Mesenchymal stem cell (in vitro differentiated cells and primary cell): ENCODE measurements at regions not wholly inside any gene's neighbourhood (a gene's known extent, or its start where the extent isn't known, plus 50 kb on each side); places are given as distances from the start of the nearest gene placed in this dataset.

Source experiments
- DNase-seq: peaks from one replicate; pipeline ENCODE4 v3.0.0-alpha.2; 2013
- H2AFZ ChIP-seq: one replicate; pipeline ENCODE4 v1.6.1; 2013; ENCODE audit warnings: low read depth, mild to moderate bottlenecking, control low read depth, inconsistent platforms, low read length, moderate library complexity
- H2AK5ac ChIP-seq: 2 replicates; pipeline ENCODE4 v1.6.1; 2013; ENCODE audit warnings: low read length, moderate library complexity, mild to moderate bottlenecking, inconsistent platforms; ENCODE audit not compliant: severe bottlenecking
- H2BK120ac ChIP-seq: one replicate; pipeline ENCODE4 v1.6.1; 2013; ENCODE audit warnings: low read depth, mild to moderate bottlenecking, inconsistent platforms, low read length, moderate library complexity
- H2BK12ac ChIP-seq, 2 experiments: one replicate each; pipeline ENCODE4 v1.6.1; 2013; ENCODE audit warnings: inconsistent platforms in 2 of 2, low read length in 2 of 2, mild to moderate bottlenecking in 2 of 2, moderate library complexity in 2 of 2, control low read depth in 1 of 2
- H2BK15ac ChIP-seq: one replicate; pipeline ENCODE4 v1.6.1; 2013; ENCODE audit warnings: mild to moderate bottlenecking, low read depth, inconsistent platforms; ENCODE audit not compliant: poor library complexity, severe bottlenecking
- H2BK5ac ChIP-seq: 2 replicates; pipeline ENCODE4 v1.6.1; 2013; ENCODE audit warnings: low read depth, mild to moderate bottlenecking, low read length, control low read depth, inconsistent platforms; ENCODE audit not compliant: poor library complexity, severe bottlenecking
- H3K14ac ChIP-seq, 2 experiments: one replicate each; pipeline ENCODE4 v1.6.1; 2013; ENCODE audit warnings: inconsistent platforms in 2 of 2, low read length in 2 of 2, control low read depth in 1 of 2, mild to moderate bottlenecking in 1 of 2, moderate library complexity in 1 of 2
- H3K18ac ChIP-seq, 2 experiments: one replicate each; pipeline ENCODE4 v1.6.1; 2013; ENCODE audit warnings: inconsistent platforms in 2 of 2, low read length in 2 of 2, control low read depth in 1 of 2, low read depth in 1 of 2, mild to moderate bottlenecking in 1 of 2
- H3K23ac ChIP-seq, 2 experiments: one replicate each; pipeline ENCODE4 v1.6.1; 2013; ENCODE audit warnings: inconsistent platforms in 2 of 2, low read length in 2 of 2, mild to moderate bottlenecking in 2 of 2, moderate library complexity in 2 of 2, control low read depth in 1 of 2
- H3K27ac ChIP-seq: 2 replicates; pipeline ENCODE4 v1.5.1; 2013; ENCODE audit warnings: mild to moderate bottlenecking, moderate library complexity, low read length, control low read depth, inconsistent platforms; ENCODE audit not compliant: poor library complexity, severe bottlenecking
- H3K27me3 ChIP-seq, 2 experiments: 2 replicates each; pipeline versions ENCODE4 v1.6.1 to v1.7.0; 2013; ENCODE audit warnings: low read length in 2 of 2, mild to moderate bottlenecking in 2 of 2, moderate library complexity in 2 of 2, control low read depth in 1 of 2, inconsistent platforms in 1 of 2; ENCODE audit not compliant: control insufficient read depth in 1 of 2, insufficient read depth in 1 of 2
- H3K36me3 ChIP-seq, 2 experiments: 2 replicates each; pipeline versions ENCODE4 v1.6.1 to v1.7.0; 2013; ENCODE audit warnings: low read length in 2 of 2, control low read depth in 1 of 2, inconsistent platforms in 1 of 2, low read depth in 1 of 2, mild to moderate bottlenecking in 1 of 2; ENCODE audit not compliant: insufficient read depth in 2 of 2, control insufficient read depth in 1 of 2
- H3K4ac ChIP-seq, 2 experiments: one replicate each; pipeline ENCODE4 v1.6.1; 2013; ENCODE audit warnings: inconsistent platforms in 2 of 2, low read length in 2 of 2, mild to moderate bottlenecking in 2 of 2, moderate library complexity in 2 of 2, control low read depth in 1 of 2, low read depth in 1 of 2
- H3K4me1 ChIP-seq: 2 replicates; pipeline ENCODE4 v1.6.1; 2013; ENCODE audit warnings: low read depth, low read length, control low read depth; ENCODE audit not compliant: control insufficient read depth, insufficient read depth
- H3K4me2 ChIP-seq: 2 replicates; pipeline ENCODE4 v1.6.1; 2013; ENCODE audit warnings: low read length, mild to moderate bottlenecking, inconsistent platforms; ENCODE audit not compliant: poor library complexity, severe bottlenecking
- H3K4me3 ChIP-seq, 2 experiments: 2 replicates each; pipeline versions ENCODE4 v1.5.1 to v1.7.0; 2013; ENCODE audit warnings: low read length in 2 of 2, mild to moderate bottlenecking in 2 of 2, control low read depth in 1 of 2, low read depth in 1 of 2; ENCODE audit not compliant: insufficient read depth in 1 of 2
- H3K79me1 ChIP-seq: replicated peaks from 2 replicates; pipeline ENCODE4 v1.6.1; 2013; ENCODE audit warnings: mild to moderate bottlenecking, control low read depth, low read length, inconsistent platforms; ENCODE audit not compliant: poor library complexity, severe bottlenecking
- H3K9ac ChIP-seq: 2 replicates; pipeline ENCODE4 v1.7.0; 2013; ENCODE audit warnings: mild to moderate bottlenecking, low read length, moderate library complexity
- H3K9me3 ChIP-seq: 2 replicates; pipeline ENCODE4 v1.7.0; 2013; ENCODE audit warnings: mild to moderate bottlenecking, low read length; ENCODE audit not compliant: control insufficient read depth
- H4K8ac ChIP-seq: one replicate; pipeline ENCODE4 v1.6.1; 2013; ENCODE audit warnings: inconsistent platforms, mild to moderate bottlenecking, low read length, moderate library complexity
- H4K91ac ChIP-seq: one replicate; pipeline ENCODE4 v1.6.1; 2013; ENCODE audit warnings: mild to moderate bottlenecking, low read length, inconsistent platforms
- whole genome bisulfite sequencing: methylation state at CpG from one replicate; pipeline ENCODE4 v1.1.7; 2013; ENCODE audit warnings: mixed read lengths; 5-methylcytosine and 5-hydroxymethylcytosine counted together

DNA sequence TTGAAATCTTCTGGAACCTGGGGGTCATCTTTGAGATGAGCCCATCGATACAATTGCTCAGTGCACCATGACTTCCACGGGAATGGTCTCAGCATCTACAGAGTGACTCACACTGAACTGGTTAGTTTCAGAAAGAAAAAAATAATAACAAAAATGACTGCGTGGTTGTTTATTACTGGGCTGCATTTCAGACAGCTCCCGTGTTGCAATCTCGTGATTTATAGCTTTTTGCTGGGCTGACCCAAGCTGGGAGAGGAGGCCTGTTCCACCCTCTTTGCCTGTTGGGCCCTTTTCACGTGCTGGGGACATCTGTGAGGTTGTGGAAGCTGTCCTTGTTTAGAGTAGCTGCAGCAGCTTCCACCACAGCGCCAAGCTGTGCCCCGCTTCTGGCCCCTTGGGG lies 225.5 kb downstream of the BMP7 start:
- 6% methylated on average over 8 of the region's 8 CpGs for WGBS
- no peak overlapping the region for H4K8ac ChIP-seq
- no peak overlapping the region for H2BK15ac ChIP-seq
- no peak overlapping the region for H3K4me3 ChIP-seq
- H3K27me3 ChIP-seq = peaks cover 0 to 36% of the 10 kb centered on the region in 2 experiments
- peak overlapping the region in 1 of 2 experiments; percentile 76 for H2BK12ac ChIP-seq
- H2AFZ ChIP-seq = no peak overlapping the region
- H3K4ac ChIP-seq = peak overlapping the region in 1 of 2 experiments; percentile 71
- H3K36me3 ChIP-seq = no peaks in the 10 kb centered on the region
- H3K4me1 ChIP-seq = peaks cover 5% of the 10 kb centered on the region
- H3K9me3 ChIP-seq = no peaks in the 10 kb centered on the region
- no peak overlapping the region for H2AK5ac ChIP-seq
- H3K23ac ChIP-seq = no peak overlapping the region
- no peak overlapping the region for H3K27ac ChIP-seq
- H2BK5ac ChIP-seq = no peak overlapping the region
- no peaks in the 10 kb centered on the region for H3K79me1 ChIP-seq
- no peak overlapping the region for H3K4me2 ChIP-seq
- no peak overlapping the region for H3K14ac ChIP-seq
- H3K18ac ChIP-seq = peak overlapping the region; percentile 34 to 75
- no peak overlapping the region for H3K9ac ChIP-seq
- H4K91ac ChIP-seq = no peak overlapping the region
- DNase-seq = peak; percentile 97
- peak overlapping the region; percentile 65 for H2BK120ac ChIP-seq

DNA sequence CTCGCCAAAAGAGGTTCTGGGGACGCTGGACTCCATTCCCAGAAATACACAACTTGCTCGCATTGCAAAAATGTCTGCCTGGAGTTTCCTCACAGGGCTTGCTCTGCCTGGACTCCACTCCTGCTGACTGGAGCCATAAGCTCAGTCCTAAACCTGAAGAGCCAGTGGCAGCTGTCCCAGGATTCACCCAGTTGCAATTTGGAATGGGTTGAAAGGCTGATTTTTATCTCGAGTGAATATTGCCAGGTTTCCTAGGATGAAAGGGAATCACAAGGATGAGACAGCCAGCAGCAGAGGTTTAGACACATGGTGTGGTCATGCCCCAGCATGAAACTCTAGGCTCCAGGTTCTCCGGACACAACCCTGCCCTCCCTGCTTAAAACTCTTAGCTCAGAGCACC lies 223.3 kb downstream of the BMP7 start:
- H3K18ac ChIP-seq = no peak overlapping the region
- no peak overlapping the region for H3K14ac ChIP-seq
- no peaks in the 10 kb centered on the region for H3K9me3 ChIP-seq
- no peak overlapping the region for H2BK15ac ChIP-seq
- H2AFZ ChIP-seq = no peak overlapping the region
- no peak overlapping the region for H4K8ac ChIP-seq
- no peak overlapping the region for H2BK5ac ChIP-seq
- WGBS = 78% methylated on average over 5 of the region's 5 CpGs
- DNase-seq = no peak
- H3K27me3 ChIP-seq = peaks cover 0 to 52% of the 10 kb centered on the region in 2 experiments
- H2BK120ac ChIP-seq = peak overlapping the region; percentile 45
- H3K4me1 ChIP-seq = peaks cover 16% of the 10 kb centered on the region
- no peak overlapping the region for H3K23ac ChIP-seq
- peak overlapping the region; percentile 24 to 41 for H3K4ac ChIP-seq
- H3K27ac ChIP-seq = no peak overlapping the region
- H3K4me2 ChIP-seq = no peak overlapping the region
- H4K91ac ChIP-seq = no peak overlapping the region
- no peaks in the 10 kb centered on the region for H3K79me1 ChIP-seq
- no peak overlapping the region for H3K4me3 ChIP-seq
- H3K9ac ChIP-seq = no peak overlapping the region
- H3K36me3 ChIP-seq = no peaks in the 10 kb centered on the region
- no peak overlapping the region for H2AK5ac ChIP-seq
- H2BK12ac ChIP-seq = peak overlapping the region; percentile 15 to 45

DNA sequence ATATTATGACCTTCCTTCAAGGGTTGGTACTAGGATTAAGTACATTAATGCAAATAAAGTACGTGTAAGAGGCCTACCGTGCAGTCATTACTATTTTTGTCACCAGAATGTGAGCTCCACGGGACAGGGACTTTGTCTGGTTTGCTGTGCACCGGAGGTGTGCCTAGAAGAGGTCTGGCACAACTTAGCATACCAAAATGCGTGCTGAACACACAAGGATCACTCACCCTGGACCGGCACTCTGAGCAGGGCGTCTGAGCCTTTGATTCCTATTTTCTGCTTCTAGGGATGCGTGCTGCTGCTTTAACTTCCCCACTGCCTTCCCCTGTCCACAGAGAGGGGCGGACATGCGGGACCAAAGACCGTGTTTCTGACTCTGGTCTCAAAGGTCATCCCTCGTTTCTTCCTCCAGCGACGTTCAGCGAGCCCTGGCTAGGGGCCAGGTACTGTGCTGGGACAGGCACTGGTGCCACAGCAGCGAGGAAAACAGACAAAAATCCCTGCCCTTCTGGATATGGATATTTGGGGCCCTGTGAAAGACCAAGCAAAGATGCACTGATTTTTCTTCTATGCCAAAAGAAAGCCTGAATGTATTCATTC lies 222.7 kb downstream of the BMP7 start:
- WGBS = 88% methylated on average over 16 of the region's 16 CpGs
- Histone ChIP-seq H2BK5ac (no peak overlapping the region), H3K4ac (peak overlapping the region in 1 of 2 experiments; percentile 17), H2BK15ac (peak overlapping the region; percentile 37), H3K18ac (peak overlapping the region in 1 of 2 experiments; percentile 23), H2BK120ac (no peak overlapping the region), H3K27ac (no peak overlapping the region), H3K9me3 (no peaks in the 10 kb centered on the region), H3K4me1 (peaks cover 18% of the 10 kb centered on the region), H3K79me1 (no peaks in the 10 kb centered on the region), H3K23ac (no peak overlapping the region), H3K4me2 (no peak overlapping the region), H3K4me3 (no peak overlapping the region), H3K36me3 (no peaks in the 10 kb centered on the region), H4K8ac (peak overlapping the region; percentile 59), H3K14ac (no peak overlapping the region), H2AFZ (no peak overlapping the region), H3K9ac (no peak overlapping the region), H2AK5ac (no peak overlapping the region), H2BK12ac (peak overlapping the region; percentile 20 to 66), H4K91ac (peak overlapping the region; percentile 19), H3K27me3 (peaks cover 0 to 52% of the 10 kb centered on the region in 2 experiments)
- no peak for DNase-seq

DNA sequence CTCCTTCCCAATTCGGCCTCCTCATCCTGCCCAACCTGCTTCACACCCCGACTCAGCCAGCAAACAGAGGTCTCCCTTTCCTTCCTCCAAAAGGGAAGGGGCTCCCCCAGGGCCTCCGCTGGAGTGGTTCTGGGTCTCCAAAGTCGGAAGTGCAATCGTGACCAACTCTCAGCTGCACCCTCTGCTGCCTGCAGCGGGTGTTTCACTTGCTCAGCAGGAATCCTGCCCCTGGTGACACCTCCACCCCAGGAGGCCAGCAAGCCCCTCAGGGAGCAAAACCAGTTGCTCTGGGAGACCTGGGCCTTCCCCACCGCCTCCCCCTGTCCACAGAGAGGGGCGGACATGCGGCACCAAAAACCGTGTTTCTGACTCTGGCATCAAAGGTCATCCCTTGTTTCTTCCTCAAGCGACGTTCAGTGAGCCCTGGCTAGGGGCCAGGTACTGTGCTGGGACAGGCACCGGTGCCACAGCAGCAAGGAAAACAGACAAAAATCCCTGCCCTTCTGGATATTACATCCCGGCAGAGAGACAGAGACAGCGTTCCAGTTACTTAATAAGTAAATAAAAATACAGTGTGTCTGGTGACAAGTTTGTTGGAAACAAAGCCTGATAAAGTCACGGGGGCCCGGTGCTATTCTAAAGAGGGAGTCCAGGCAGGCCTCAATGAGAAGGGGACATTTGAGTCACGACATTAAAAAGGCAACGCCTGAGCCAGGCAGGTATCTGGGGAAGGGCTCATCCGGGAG lies 219.0 kb downstream of the BMP7 start:
- Histone ChIP-seq H3K4me1 (peaks cover 13% of the 10 kb centered on the region), H3K4ac (no peak overlapping the region), H3K14ac (no peak overlapping the region), H4K91ac (no peak overlapping the region), H3K9ac (no peak overlapping the region), H3K27ac (no peak overlapping the region), H3K9me3 (no peaks in the 10 kb centered on the region), H3K18ac (peak overlapping the region; percentile 42 to 67), H2BK15ac (no peak overlapping the region), H3K27me3 (peaks cover 0 to 39% of the 10 kb centered on the region in 2 experiments), H2BK12ac (peak overlapping the region; percentile 44 to 70), H3K36me3 (no peaks in the 10 kb centered on the region), H2AK5ac (no peak overlapping the region), H4K8ac (peak overlapping the region; percentile 45), H3K23ac (no peak overlapping the region), H3K4me3 (no peak overlapping the region), H2BK5ac (no peak overlapping the region), H3K79me1 (no peaks in the 10 kb centered on the region), H2BK120ac (no peak overlapping the region), H2AFZ (no peak overlapping the region), H3K4me2 (no peak overlapping the region)
- peak; percentile 29 for DNase-seq
- WGBS = 78% methylated on average over 19 of the region's 20 CpGs
